Astrocyte (in vitro differentiated cells and primary cell): ENCODE measurements at regions not wholly inside any gene's neighbourhood (a gene's known extent, or its start where the extent isn't known, plus 50 kb on each side); places are given as distances from the start of the nearest gene placed in this dataset.
A peak's percentile ranks its signal among the peaks of the same experiment; 100 is the strongest.

Experiments
- DNase-seq: peaks from one replicate; pipeline ENCODE4 v3.0.0-alpha.2; 2010; ENCODE audit warnings: low read depth
- FAIRE-seq: peaks from 2 replicates; lab custom pipeline; 2011; peaks lifted over from hg19 to GRCh38; lab: Jason Lieb, UNC
- H2AFZ ChIP-seq: 2 replicates; pipeline ENCODE4 v1.6.0; 2012; ENCODE audit warnings: low read depth, low read length, inconsistent platforms
- H3K27ac ChIP-seq: 2 replicates; pipeline ENCODE4 v1.5.1; 2011; ENCODE audit warnings: low read depth, low read length, inconsistent platforms
- H3K27me3 ChIP-seq: 2 replicates; pipeline ENCODE4 v1.6.0; 2011; ENCODE audit warnings: low read length, inconsistent platforms; ENCODE audit not compliant: insufficient read depth
- H3K36me3 ChIP-seq: 2 replicates; pipeline ENCODE4 v1.5.1; 2011; ENCODE audit warnings: low read length, inconsistent platforms; ENCODE audit not compliant: insufficient read depth
- H3K4me1 ChIP-seq: 2 replicates; pipeline ENCODE4 v1.5.1; 2011; ENCODE audit warnings: low read length, inconsistent platforms; ENCODE audit not compliant: insufficient read depth
- H3K4me2 ChIP-seq: 2 replicates; pipeline ENCODE4 v1.6.0; 2012; ENCODE audit warnings: low read length, inconsistent platforms
- H3K4me3 ChIP-seq: 2 replicates; pipeline ENCODE4 v1.5.1; 2011; ENCODE audit warnings: low read depth, mild to moderate bottlenecking, low read length, inconsistent platforms; ENCODE audit not compliant: insufficient read depth
- H3K79me2 ChIP-seq: 2 replicates; pipeline ENCODE4 v1.6.0; 2012; ENCODE audit warnings: mild to moderate bottlenecking, low read length, inconsistent platforms; ENCODE audit not compliant: insufficient read depth
- H3K9ac ChIP-seq: 2 replicates; pipeline ENCODE4 v1.6.0; 2012; ENCODE audit warnings: mild to moderate bottlenecking, low read length, inconsistent platforms
- H3K9me3 ChIP-seq: 2 replicates; pipeline ENCODE4 v1.5.1; 2012; ENCODE audit warnings: low read depth, mild to moderate bottlenecking, low read length, inconsistent platforms; ENCODE audit not compliant: insufficient read depth
- H4K20me1 ChIP-seq: 2 replicates; pipeline ENCODE4 v1.6.0; 2012; ENCODE audit warnings: low read length, inconsistent platforms; ENCODE audit not compliant: insufficient read depth
- H3K27ac Mint-ChIP-seq: one replicate; pipeline ENCODE4 v1.8.0; 2021; ENCODE audit warnings: mild to moderate bottlenecking, mixed read lengths; ENCODE audit not compliant: unreplicated experiment
- H3K27me3 Mint-ChIP-seq: one replicate; pipeline ENCODE4 v1.8.0; 2021; ENCODE audit warnings: low read depth, mixed read lengths; ENCODE audit not compliant: unreplicated experiment
- H3K36me3 Mint-ChIP-seq: one replicate; pipeline ENCODE4 v1.8.0; 2021; ENCODE audit warnings: low read depth, mixed read lengths; ENCODE audit not compliant: unreplicated experiment
- H3K4me1 Mint-ChIP-seq: one replicate; pipeline ENCODE4 v1.8.0; 2021; ENCODE audit warnings: low read depth, mixed read lengths; ENCODE audit not compliant: unreplicated experiment
- H3K4me3 Mint-ChIP-seq: one replicate; pipeline ENCODE4 v1.8.0; 2021; ENCODE audit warnings: mild to moderate bottlenecking, moderate library complexity, mixed read lengths; ENCODE audit not compliant: unreplicated experiment
- H3K9me3 Mint-ChIP-seq: one replicate; pipeline ENCODE4 v1.8.0; 2021; ENCODE audit warnings: mild to moderate bottlenecking, mixed read lengths; ENCODE audit not compliant: unreplicated experiment
- EZH2 ChIP-seq: IDR thresholded peaks from 2 replicates; pipeline ENCODE4 v1.6.1; 2012; ENCODE audit warnings: mild to moderate bottlenecking, low read length, inconsistent platforms; ENCODE audit not compliant: insufficient read depth
- TF ChIP-seq, protein P1 (sequence below): IDR thresholded peaks from 2 replicates; pipeline ENCODE4 v1.5.1; 2011; ENCODE audit warnings: low read depth, mild to moderate bottlenecking, inconsistent platforms, low read length, moderate library complexity; ENCODE audit not compliant: insufficient read depth

DNA sequence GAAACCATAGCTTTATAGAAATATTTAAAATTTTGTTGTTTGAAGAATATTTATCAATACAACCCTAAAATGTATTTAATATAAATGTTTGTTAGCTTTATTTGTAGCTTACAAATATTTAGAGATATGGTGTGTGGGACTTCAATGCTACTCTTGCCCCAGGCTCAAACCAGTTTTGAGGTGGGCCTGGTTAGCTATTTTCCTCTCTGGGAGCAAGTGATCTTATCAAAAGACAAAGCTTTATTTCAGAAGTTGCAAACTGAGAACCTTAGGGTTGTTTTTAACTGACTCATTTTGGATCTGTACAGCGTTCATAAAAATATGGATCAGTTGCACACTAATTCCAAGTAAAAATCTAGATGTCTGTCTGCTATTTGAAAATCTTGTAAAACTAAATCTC is 563.6 kb upstream of the CDH2 start:
- H3K27ac Mint-ChIP-seq, result no peak overlapping the region
- no peaks in the 10 kb centered on the region for H3K27me3 Mint-ChIP-seq
- Histone ChIP-seq H3K4me3 (no peak overlapping the region), H3K9me3 (no peaks in the 10 kb centered on the region), H3K27me3 (no peaks in the 10 kb centered on the region), H3K27ac (no peak overlapping the region), H4K20me1 (no peaks in the 10 kb centered on the region), H3K36me3 (no peaks in the 10 kb centered on the region), H3K4me1 (peaks cover 8% of the 10 kb centered on the region), H3K4me2 (no peak overlapping the region), H3K79me2 (no peaks in the 10 kb centered on the region), H2AFZ (no peak overlapping the region), H3K9ac (no peak overlapping the region)
- FAIRE-seq (no peak), DNase-seq (no peak)
- H3K9me3 Mint-ChIP-seq, result no peaks in the 10 kb centered on the region
- no peak for TF ChIP-seq EZH2
- TF ChIP-seq, protein P1, sequence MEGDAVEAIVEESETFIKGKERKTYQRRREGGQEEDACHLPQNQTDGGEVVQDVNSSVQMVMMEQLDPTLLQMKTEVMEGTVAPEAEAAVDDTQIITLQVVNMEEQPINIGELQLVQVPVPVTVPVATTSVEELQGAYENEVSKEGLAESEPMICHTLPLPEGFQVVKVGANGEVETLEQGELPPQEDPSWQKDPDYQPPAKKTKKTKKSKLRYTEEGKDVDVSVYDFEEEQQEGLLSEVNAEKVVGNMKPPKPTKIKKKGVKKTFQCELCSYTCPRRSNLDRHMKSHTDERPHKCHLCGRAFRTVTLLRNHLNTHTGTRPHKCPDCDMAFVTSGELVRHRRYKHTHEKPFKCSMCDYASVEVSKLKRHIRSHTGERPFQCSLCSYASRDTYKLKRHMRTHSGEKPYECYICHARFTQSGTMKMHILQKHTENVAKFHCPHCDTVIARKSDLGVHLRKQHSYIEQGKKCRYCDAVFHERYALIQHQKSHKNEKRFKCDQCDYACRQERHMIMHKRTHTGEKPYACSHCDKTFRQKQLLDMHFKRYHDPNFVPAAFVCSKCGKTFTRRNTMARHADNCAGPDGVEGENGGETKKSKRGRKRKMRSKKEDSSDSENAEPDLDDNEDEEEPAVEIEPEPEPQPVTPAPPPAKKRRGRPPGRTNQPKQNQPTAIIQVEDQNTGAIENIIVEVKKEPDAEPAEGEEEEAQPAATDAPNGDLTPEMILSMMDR, result no peak
- H3K4me1 Mint-ChIP-seq, result peaks cover 16% of the 10 kb centered on the region
- no peak overlapping the region for H3K4me3 Mint-ChIP-seq
- no peaks in the 10 kb centered on the region for H3K36me3 Mint-ChIP-seq

DNA sequence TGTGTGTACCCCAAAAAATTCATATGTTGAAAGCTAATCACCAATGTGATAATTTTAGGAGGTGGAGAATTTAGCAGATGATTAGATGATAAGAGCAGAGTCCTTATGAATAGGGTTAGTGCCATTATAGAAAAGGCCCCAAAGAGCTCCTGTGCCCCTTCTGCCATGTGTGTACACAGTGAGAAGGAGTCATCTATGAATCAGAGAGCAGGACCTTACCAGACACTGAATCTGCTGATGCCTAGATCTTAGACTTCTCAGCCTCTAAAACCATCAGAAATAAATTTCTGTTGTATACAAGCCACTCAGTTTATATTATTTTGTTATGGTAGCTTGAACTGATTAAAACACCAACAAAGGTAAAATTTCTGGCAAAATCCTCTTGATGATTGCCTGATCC is 560.0 kb upstream of the CDH2 start:
- peak overlapping the region; percentile 21 for H3K27ac Mint-ChIP-seq
- no peak overlapping the region for H3K4me3 Mint-ChIP-seq
- DNase-seq (no peak), FAIRE-seq (peak; percentile 9)
- Histone ChIP-seq H3K9ac (no peak overlapping the region), H3K4me3 (no peak overlapping the region), H3K4me2 (no peak overlapping the region), H3K27me3 (no peaks in the 10 kb centered on the region), H3K36me3 (no peaks in the 10 kb centered on the region), H3K27ac (peak overlapping the region; percentile 81), H4K20me1 (no peaks in the 10 kb centered on the region), H2AFZ (no peak overlapping the region), H3K4me1 (peaks cover 8% of the 10 kb centered on the region), H3K79me2 (no peaks in the 10 kb centered on the region), H3K9me3 (no peaks in the 10 kb centered on the region)
- peaks cover 18% of the 10 kb centered on the region for H3K4me1 Mint-ChIP-seq
- H3K9me3 Mint-ChIP-seq, result no peaks in the 10 kb centered on the region
- H3K27me3 Mint-ChIP-seq, result no peaks in the 10 kb centered on the region
- H3K36me3 Mint-ChIP-seq, result no peaks in the 10 kb centered on the region
- TF ChIP-seq, protein P1, result no peak
- TF ChIP-seq EZH2, result no peak

- peaks cover 18% of the 10 kb centered on the region for H3K4me1 Mint-ChIP-seq
- H3K36me3 ChIP-seq, result no peaks in the 10 kb centered on the region
- H3K4me1 ChIP-seq, result peaks cover 8% of the 10 kb centered on the region
- no peaks in the 10 kb centered on the region for H3K27me3 ChIP-seq
- H2AFZ ChIP-seq, result no peak overlapping the region
- no peaks in the 10 kb centered on the region for H3K27me3 Mint-ChIP-seq
- no peaks in the 10 kb centered on the region for H3K9me3 Mint-ChIP-seq
- TF ChIP-seq, protein P1, result no peak
- H3K9ac ChIP-seq, result peak overlapping the region; percentile 38
- H3K9me3 ChIP-seq, result no peaks in the 10 kb centered on the region
- no peaks in the 10 kb centered on the region for H3K36me3 Mint-ChIP-seq
- H3K79me2 ChIP-seq, result no peaks in the 10 kb centered on the region
- no peak overlapping the region for H3K4me2 ChIP-seq
- no peaks in the 10 kb centered on the region for H4K20me1 ChIP-seq
- peak overlapping the region; percentile 81 for H3K27ac ChIP-seq
- DNase-seq (no peak), FAIRE-seq (peak; percentile 34)
- H3K4me3 Mint-ChIP-seq, result no peak overlapping the region
- H3K4me3 ChIP-seq, result no peak overlapping the region
- H3K27ac Mint-ChIP-seq, result peak overlapping the region; percentile 92
Observed at GRCh38 chr18:28736223-28736622, 559.3 kb upstream of the CDH2 start.
